ENCODE measurements at regions not wholly inside any gene's neighbourhood (a gene's known extent, or its start where the extent isn't known, plus 50 kb on each side); places are given as distances from the start of the nearest gene placed in this dataset.

DNA sequence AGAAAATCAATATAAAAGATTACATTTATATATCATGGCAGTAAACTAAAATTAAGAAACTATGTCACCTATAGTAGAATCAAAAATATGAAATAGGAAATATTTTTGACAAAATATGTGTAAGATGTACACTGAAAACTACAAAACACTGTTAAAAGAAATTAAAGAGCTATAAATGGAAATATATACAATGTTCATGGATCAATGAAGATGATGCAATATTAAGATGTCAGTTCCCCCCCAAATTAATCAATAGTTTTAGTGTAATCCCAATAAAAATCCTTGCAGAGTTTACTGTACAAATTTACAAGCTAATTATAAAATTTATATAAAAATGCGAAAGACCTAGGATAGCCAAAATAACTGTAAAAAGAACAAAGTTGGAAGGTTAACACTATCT, 173.0 kb upstream of the ADRA1B start:
- H3K4me3 ChIP-seq (ENCODE audit: control insufficient read depth, low read depth, low read length), result no peak overlapping the region
- no peak for DNase-seq (ENCODE audit: low read depth)
- TF ChIP-seq, protein P1, sequence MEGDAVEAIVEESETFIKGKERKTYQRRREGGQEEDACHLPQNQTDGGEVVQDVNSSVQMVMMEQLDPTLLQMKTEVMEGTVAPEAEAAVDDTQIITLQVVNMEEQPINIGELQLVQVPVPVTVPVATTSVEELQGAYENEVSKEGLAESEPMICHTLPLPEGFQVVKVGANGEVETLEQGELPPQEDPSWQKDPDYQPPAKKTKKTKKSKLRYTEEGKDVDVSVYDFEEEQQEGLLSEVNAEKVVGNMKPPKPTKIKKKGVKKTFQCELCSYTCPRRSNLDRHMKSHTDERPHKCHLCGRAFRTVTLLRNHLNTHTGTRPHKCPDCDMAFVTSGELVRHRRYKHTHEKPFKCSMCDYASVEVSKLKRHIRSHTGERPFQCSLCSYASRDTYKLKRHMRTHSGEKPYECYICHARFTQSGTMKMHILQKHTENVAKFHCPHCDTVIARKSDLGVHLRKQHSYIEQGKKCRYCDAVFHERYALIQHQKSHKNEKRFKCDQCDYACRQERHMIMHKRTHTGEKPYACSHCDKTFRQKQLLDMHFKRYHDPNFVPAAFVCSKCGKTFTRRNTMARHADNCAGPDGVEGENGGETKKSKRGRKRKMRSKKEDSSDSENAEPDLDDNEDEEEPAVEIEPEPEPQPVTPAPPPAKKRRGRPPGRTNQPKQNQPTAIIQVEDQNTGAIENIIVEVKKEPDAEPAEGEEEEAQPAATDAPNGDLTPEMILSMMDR (conservative IDR thresholded peaks at IDR 0.05; ENCODE audit: control insufficient read depth, insufficient read depth, low read depth, low read length), result no peak

DNA sequence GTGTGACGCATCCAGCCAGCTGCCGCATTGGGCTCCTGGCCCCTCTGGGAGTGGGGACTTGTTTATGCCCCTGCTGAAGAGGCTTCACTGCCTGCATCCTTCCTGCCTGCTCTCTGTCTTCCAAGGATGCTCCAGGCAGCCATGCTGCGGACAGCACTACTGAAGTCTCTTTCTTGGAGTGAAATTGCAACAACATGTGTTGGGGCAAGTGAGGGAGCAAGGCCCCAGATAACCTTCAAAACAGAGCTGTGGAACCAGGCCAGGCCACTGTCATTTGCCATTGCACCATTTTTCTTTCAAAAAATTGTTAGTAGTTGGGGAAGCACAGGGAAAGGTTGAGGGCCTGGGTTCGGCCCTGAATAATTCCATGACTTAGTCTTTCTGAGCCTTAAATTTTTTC, 169.6 kb upstream of the ADRA1B start:
- H3K4me3 ChIP-seq (ENCODE audit: control insufficient read depth, low read depth, low read length), result no peak overlapping the region
- TF ChIP-seq, protein P1 (conservative IDR thresholded peaks at IDR 0.05; ENCODE audit: control insufficient read depth, insufficient read depth, low read depth, low read length), result no peak
- no peak for DNase-seq (ENCODE audit: low read depth)

DNA sequence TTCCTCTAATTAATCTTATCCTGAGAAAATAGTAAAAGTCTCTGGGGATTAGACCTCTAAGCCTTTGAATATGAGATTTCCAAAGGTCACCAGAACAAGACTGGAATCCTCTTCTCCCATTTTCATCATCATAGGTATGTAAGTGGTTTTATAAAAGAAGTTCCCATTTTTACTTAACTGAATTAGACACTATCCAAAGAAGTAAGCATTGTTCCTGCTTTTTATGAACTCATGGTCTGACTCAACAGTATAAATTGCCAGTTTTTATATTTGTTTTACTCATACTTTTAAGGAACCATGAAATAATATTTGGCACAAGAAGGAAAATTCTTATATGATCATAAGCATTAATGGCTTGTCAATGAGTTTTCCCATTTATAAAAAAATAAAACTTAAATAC, 167.1 kb upstream of the ADRA1B start:
- TF ChIP-seq, protein P1 (conservative IDR thresholded peaks at IDR 0.05; ENCODE audit: control insufficient read depth, insufficient read depth, low read depth, low read length), result no peak
- no peak overlapping the region for H3K4me3 ChIP-seq (ENCODE audit: control insufficient read depth, low read depth, low read length)
- DNase-seq (ENCODE audit: low read depth), result peak; percentile 44

DNA sequence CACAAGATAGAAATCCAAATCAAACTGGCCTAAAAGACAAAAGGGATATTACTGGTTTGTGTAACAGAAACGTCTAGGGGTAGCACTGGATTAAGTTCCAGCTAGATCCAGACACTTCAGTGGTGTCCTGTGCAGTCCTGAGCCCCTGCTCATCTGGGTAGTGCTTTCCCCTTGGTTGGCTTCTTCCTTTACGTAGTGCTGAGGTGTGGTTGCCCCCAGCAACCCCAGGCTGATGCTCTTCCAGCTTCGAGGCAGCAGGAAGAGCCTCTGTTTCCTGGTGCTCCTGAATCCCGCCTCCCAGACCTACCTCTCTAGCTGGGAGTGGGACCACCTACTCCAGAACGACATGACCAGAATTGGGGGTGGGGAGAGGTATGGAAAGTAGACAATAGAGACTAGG, 166.1 kb upstream of the ADRA1B start:
- TF ChIP-seq, protein P1 (conservative IDR thresholded peaks at IDR 0.05; ENCODE audit: control insufficient read depth, insufficient read depth, low read depth, low read length), result no peak
- H3K4me3 ChIP-seq (ENCODE audit: control insufficient read depth, low read depth, low read length), result no peak overlapping the region
- no peak for DNase-seq (ENCODE audit: low read depth)

DNA sequence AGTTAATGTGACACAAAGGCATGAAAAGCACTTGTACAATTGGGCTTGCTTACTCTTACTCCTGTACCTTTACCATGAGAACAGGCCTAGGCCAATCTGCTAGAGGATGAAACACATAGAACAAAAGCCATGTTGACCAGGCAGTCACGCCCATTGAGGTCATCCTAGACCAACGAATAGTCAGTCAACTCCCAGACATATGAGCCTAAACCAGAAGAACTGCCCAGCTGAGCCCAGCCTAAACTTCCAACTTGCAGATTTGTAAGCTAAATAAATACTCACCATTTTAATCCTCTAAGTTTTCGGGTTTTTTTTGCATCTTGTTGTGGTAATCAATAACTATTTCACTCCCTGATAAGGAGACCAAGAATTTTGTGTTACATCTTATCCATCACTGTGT, 164.8 kb upstream of the ADRA1B start:
- TF ChIP-seq, protein P1 (conservative IDR thresholded peaks at IDR 0.05; ENCODE audit: control insufficient read depth, insufficient read depth, low read depth, low read length), result no peak
- no peak for DNase-seq (ENCODE audit: low read depth)
- no peak overlapping the region for H3K4me3 ChIP-seq (ENCODE audit: control insufficient read depth, low read depth, low read length)

DNA sequence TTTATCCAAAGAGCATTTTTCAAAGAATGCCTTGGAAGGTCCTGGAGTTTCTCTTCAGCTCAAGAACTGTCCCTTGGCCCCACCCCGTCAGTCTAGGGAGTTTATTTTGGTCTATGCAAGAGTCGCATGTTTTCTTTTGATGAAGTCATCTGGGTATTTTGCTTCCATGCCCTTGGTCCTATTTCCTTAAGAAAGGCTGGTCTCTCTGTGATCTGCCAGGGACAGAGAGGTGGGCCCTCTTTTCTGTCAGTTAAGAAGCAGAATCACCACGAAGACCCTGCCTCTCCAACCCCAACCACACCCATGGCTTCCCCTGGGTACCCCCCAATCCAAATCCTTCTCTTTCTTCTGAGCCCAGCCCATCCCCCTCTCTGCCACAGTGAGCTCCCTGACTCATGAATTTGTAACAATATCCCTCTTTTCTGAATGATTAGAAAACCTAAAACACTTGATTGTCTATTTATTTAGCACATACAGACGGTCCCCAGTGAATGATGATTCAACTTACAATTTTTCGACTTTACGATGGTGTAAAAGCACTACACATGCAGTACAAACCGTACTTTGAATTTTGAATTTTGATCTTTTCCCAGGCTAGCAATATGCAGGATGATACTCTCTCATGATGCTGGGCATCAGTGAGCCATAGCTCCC, 163.5 kb upstream of the ADRA1B start:
- DNase-seq (ENCODE audit: low read depth), result peak; percentile 53
- no peak overlapping the region for H3K4me3 ChIP-seq (ENCODE audit: control insufficient read depth, low read depth, low read length)
- TF ChIP-seq, protein P1 (conservative IDR thresholded peaks at IDR 0.05; ENCODE audit: control insufficient read depth, insufficient read depth, low read depth, low read length), result no peak

DNA sequence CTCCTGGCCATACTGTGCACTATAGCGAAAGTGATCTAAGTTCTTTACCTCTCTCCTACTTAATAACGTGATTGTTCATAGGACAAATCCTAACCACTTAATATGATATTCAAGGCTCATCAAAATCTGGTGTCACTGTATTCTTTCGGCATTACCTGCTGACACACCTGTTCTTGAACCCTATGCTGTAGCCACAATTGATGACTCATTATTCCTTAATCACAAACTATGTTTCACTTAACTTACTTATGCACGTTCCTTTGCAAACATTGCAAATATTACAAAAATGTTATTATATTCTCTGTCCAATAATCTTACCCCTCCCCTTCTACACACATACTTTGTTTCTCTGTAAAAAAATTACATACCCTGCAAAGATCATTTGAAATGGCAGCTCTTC, 158.1 kb upstream of the ADRA1B start:
- H3K4me3 ChIP-seq (ENCODE audit: control insufficient read depth, low read depth, low read length), result no peak overlapping the region
- TF ChIP-seq, protein P1 (conservative IDR thresholded peaks at IDR 0.05; ENCODE audit: control insufficient read depth, insufficient read depth, low read depth, low read length), result no peak
- DNase-seq (ENCODE audit: low read depth), result no peak

All from fibroblast of mammary gland (primary cell).